HFFc6 (cell line): ENCODE measurements at regions not wholly inside any gene's neighbourhood (a gene's known extent, or its start where the extent isn't known, plus 50 kb on each side); places are given as distances from the start of the nearest gene placed in this dataset.

Experiments
- DNase-seq: peaks from one replicate; pipeline ENCODE4 v3.0.0-alpha.2; 2018
- H3K27ac Mint-ChIP-seq: 2 replicates; pipeline ENCODE4 v1.8.0; 2020; ENCODE audit warnings: mild to moderate bottlenecking, mixed read lengths
- H3K27me3 Mint-ChIP-seq: 2 replicates; pipeline ENCODE4 v1.8.0; 2021; ENCODE audit warnings: mild to moderate bottlenecking, moderate library complexity, mixed read lengths; ENCODE audit not compliant: insufficient read depth
- H3K36me3 Mint-ChIP-seq: 2 replicates; pipeline ENCODE4 v1.8.0; 2021; ENCODE audit warnings: low read depth, mixed read lengths
- H3K4me1 Mint-ChIP-seq: 2 replicates; pipeline ENCODE4 v1.8.0; 2020; ENCODE audit warnings: low read depth, mixed read lengths
- H3K4me3 Mint-ChIP-seq: 2 replicates; pipeline ENCODE4 v1.8.0; 2020; ENCODE audit warnings: mild to moderate bottlenecking, moderate library complexity, mixed read lengths
- H3K9me3 Mint-ChIP-seq: 2 replicates; pipeline ENCODE4 v1.8.0; 2020; ENCODE audit warnings: mild to moderate bottlenecking, mixed read lengths
- TF ChIP-seq, protein P1 (sequence below): fragments of 200-600 bp; sonication (generic); IDR thresholded peaks from 2 replicates; pipeline ENCODE4 v1.5.0; 2021; ENCODE audit warnings: antibody characterized with exemption, mild to moderate bottlenecking

DNA sequence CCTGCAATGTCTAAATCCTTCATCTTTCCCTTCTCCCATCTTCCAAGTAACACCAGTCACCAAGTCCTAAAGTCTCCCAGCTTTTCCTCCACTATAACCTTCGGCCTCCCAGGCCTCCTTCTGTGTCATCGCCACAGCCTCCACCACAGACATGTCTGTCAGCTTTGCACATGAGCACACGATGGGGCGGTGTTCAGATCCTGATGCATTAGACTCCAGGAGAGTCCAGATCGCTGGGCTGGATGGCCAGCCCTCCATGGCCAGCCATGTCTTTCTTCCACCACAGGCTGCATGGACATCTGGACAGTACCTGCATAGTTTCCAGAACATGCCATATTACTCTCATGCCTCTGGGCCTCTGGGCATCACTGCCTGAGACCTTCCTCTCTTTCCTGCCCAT, 974.2 kb upstream of the ZNF722 start:
- DNase-seq, result no peak
- no peaks in the 10 kb centered on the region for H3K4me1 Mint-ChIP-seq
- H3K4me3 Mint-ChIP-seq, result no peak overlapping the region
- TF ChIP-seq, protein P1, sequence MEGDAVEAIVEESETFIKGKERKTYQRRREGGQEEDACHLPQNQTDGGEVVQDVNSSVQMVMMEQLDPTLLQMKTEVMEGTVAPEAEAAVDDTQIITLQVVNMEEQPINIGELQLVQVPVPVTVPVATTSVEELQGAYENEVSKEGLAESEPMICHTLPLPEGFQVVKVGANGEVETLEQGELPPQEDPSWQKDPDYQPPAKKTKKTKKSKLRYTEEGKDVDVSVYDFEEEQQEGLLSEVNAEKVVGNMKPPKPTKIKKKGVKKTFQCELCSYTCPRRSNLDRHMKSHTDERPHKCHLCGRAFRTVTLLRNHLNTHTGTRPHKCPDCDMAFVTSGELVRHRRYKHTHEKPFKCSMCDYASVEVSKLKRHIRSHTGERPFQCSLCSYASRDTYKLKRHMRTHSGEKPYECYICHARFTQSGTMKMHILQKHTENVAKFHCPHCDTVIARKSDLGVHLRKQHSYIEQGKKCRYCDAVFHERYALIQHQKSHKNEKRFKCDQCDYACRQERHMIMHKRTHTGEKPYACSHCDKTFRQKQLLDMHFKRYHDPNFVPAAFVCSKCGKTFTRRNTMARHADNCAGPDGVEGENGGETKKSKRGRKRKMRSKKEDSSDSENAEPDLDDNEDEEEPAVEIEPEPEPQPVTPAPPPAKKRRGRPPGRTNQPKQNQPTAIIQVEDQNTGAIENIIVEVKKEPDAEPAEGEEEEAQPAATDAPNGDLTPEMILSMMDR, result no peak
- H3K36me3 Mint-ChIP-seq, result peaks cover 12% of the 10 kb centered on the region; the same call in 1 of the 2 replicates
- no peak overlapping the region for H3K27ac Mint-ChIP-seq
- no peaks in the 10 kb centered on the region for H3K27me3 Mint-ChIP-seq
- H3K9me3 Mint-ChIP-seq, result peaks cover 44% of the 10 kb centered on the region

- Mint-ChIP-seq H3K9me3 (peaks cover 51% of the 10 kb centered on the region), H3K27ac (no peak overlapping the region), H3K4me3 (no peak overlapping the region), H3K27me3 (no peaks in the 10 kb centered on the region), H3K4me1 (no peaks in the 10 kb centered on the region), H3K36me3 (peaks cover 14% of the 10 kb centered on the region; the same call in 1 of the 2 replicates)
- TF ChIP-seq, protein P1, result no peak
- no peak for DNase-seq
These were observed 972.8 kb upstream of the ZNF722 start for GRCh38 chr7:63025815-63026214.

DNA sequence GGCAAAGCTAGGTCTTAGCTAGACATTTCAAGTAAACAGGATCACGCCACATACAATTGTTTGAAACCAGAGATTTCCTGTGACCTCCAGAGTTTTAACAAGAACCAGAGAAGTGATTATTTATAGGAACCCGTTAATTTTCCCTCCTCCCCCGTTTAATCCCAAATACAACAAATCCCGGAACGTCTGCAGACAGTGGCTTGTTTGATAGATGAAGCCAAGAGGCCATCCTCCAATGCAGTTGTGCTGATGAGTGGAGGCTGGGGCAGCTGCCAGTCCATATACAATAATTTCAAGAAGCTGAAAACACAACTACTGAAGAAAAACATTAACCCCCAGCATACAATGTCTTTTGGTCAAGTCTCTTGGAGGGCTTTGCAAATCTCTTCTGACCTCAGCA, 971.6 kb upstream of the ZNF722 start:
- no peaks in the 10 kb centered on the region for H3K27me3 Mint-ChIP-seq
- H3K36me3 Mint-ChIP-seq, result peaks cover 14% of the 10 kb centered on the region; the same call in 1 of the 2 replicates
- TF ChIP-seq, protein P1, result no peak
- H3K9me3 Mint-ChIP-seq, result peaks cover 61% of the 10 kb centered on the region
- no peak for DNase-seq
- no peak overlapping the region for H3K27ac Mint-ChIP-seq
- no peak overlapping the region for H3K4me3 Mint-ChIP-seq
- no peaks in the 10 kb centered on the region for H3K4me1 Mint-ChIP-seq

GRCh38 chr7:63028376-63029206, 970.1 kb upstream of the ZNF722 start:
- H3K27ac Mint-ChIP-seq, result no peak overlapping the region
- TF ChIP-seq, protein P1, result no peak
- no peaks in the 10 kb centered on the region for H3K4me1 Mint-ChIP-seq
- H3K27me3 Mint-ChIP-seq, result no peaks in the 10 kb centered on the region
- peaks cover 14% of the 10 kb centered on the region; the same call in 1 of the 2 replicates for H3K36me3 Mint-ChIP-seq
- H3K9me3 Mint-ChIP-seq, result peaks cover 54% of the 10 kb centered on the region
- no peak overlapping the region for H3K4me3 Mint-ChIP-seq
- no peak for DNase-seq

- no peak overlapping the region for H3K27ac Mint-ChIP-seq
- peaks cover 49% of the 10 kb centered on the region for H3K9me3 Mint-ChIP-seq
- H3K36me3 Mint-ChIP-seq, result peaks cover 14% of the 10 kb centered on the region; the same call in 1 of the 2 replicates
- no peaks in the 10 kb centered on the region for H3K27me3 Mint-ChIP-seq
- TF ChIP-seq, protein P1, result no peak
- DNase-seq, result no peak
- H3K4me3 Mint-ChIP-seq, result no peak overlapping the region
- H3K4me1 Mint-ChIP-seq, result no peaks in the 10 kb centered on the region
These were observed 969.5 kb upstream of the ZNF722 start for GRCh38 chr7:63029207-63029522.
